MM.1S (cell line): ENCODE measurements at regions not wholly inside any gene's neighbourhood (a gene's known extent, or its start where the extent isn't known, plus 50 kb on each side); places are given as distances from the start of the nearest gene placed in this dataset.

Source experiments
- DNase-seq: peaks from one replicate; pipeline ENCODE4 v3.0.0-alpha.2; 2015
- H2AFZ ChIP-seq: fragments of 300-600 bp; sonication (generic); 2 replicates; pipeline ENCODE4 v1.6.0; 2016; ENCODE audit warnings: antibody characterized with exemption, low read length
- H3F3A ChIP-seq: fragments of 300-600 bp; sonication (generic); 2 replicates; pipeline ENCODE4 v1.6.1; 2016; ENCODE audit warnings: mild to moderate bottlenecking, antibody characterized with exemption, low read length, moderate library complexity, mixed read lengths; ENCODE audit not compliant: insufficient read depth
- H3K27ac ChIP-seq: fragments of 300-600 bp; sonication (generic); 2 replicates; pipeline ENCODE4 v1.5.1; 2016; ENCODE audit warnings: mild to moderate bottlenecking, low read length
- H3K27me3 ChIP-seq: fragments of 300-600 bp; sonication (generic); replicated peaks from 2 replicates; pipeline ENCODE4 v1.6.0; 2016; ENCODE audit warnings: low read length; ENCODE audit not compliant: insufficient read depth
- H3K36me3 ChIP-seq: fragments of 300-600 bp; sonication (generic); replicated peaks from 2 replicates; pipeline ENCODE4 v1.6.1; 2016; ENCODE audit warnings: mild to moderate bottlenecking, low read length, mixed read lengths; ENCODE audit not compliant: insufficient read depth
- H3K4me1 ChIP-seq: fragments of 300-600 bp; sonication (generic); 2 replicates; pipeline ENCODE4 v1.6.1; 2016; ENCODE audit warnings: low read length, mixed read lengths
- H3K4me2 ChIP-seq: fragments of 300-600 bp; sonication (generic); 2 replicates; pipeline ENCODE4 v1.6.0; 2016; ENCODE audit warnings: low read depth, low read length
- H3K4me3 ChIP-seq: fragments of 300-600 bp; sonication (generic); 2 replicates; pipeline ENCODE4 v1.5.1; 2016; ENCODE audit warnings: low read length, mixed read lengths
- H3K79me2 ChIP-seq: fragments of 300-600 bp; sonication (generic); 2 replicates; pipeline ENCODE4 v1.6.1; 2016; ENCODE audit warnings: mixed run types, low read length, mixed read lengths
- H3K9ac ChIP-seq: fragments of 300-600 bp; sonication (generic); 2 replicates; pipeline ENCODE4 v1.6.1; 2016; ENCODE audit warnings: low read length, mixed read lengths
- H3K9me2 ChIP-seq: fragments of 300-600 bp; sonication (generic); replicated peaks from 2 replicates; pipeline ENCODE4 v1.6.1; 2016; ENCODE audit warnings: mild to moderate bottlenecking, low read length, mixed read lengths; ENCODE audit not compliant: insufficient read depth
- H3K9me3 ChIP-seq: fragments of 300-600 bp; sonication (generic); replicated peaks from 2 replicates; pipeline ENCODE4 v1.6.1; 2016; ENCODE audit warnings: mild to moderate bottlenecking, low read length, mixed read lengths; ENCODE audit not compliant: insufficient read depth
- H4K20me1 ChIP-seq: fragments of 300-600 bp; sonication (generic); 2 replicates; pipeline ENCODE4 v1.6.1; 2016; ENCODE audit warnings: mild to moderate bottlenecking, low read length, moderate library complexity, mixed read lengths; ENCODE audit not compliant: insufficient read depth
- CTCF ChIP-seq: fragments of 300-600 bp; sonication (generic); IDR thresholded peaks from 2 replicates; pipeline ENCODE4 v1.5.1; 2016; ENCODE audit warnings: antibody characterized with exemption, low read length, mixed read lengths
- EZH2 ChIP-seq: fragments of 300-600 bp; sonication (generic); optimal IDR thresholded peaks from 2 replicates; pipeline ENCODE3; 2017; ENCODE audit warnings: low read depth, mild to moderate bottlenecking, antibody characterized with exemption, low read length, mixed read lengths
- EZH2phosphoT487 ChIP-seq: fragments of 300-600 bp; sonication (generic); IDR thresholded peaks from 2 replicates; pipeline ENCODE4 v1.6.1; 2018; ENCODE audit warnings: antibody characterized with exemption, low read length

- no peaks in the 10 kb centered on the region for H3K9me2 ChIP-seq
- no peak overlapping the region for H3K9ac ChIP-seq
- no peaks in the 10 kb centered on the region; the same call in 1 of the 2 replicates for H4K20me1 ChIP-seq
- no peak overlapping the region for H3K27ac ChIP-seq
- no peaks in the 10 kb centered on the region for H3K36me3 ChIP-seq
- no peak overlapping the region for H2AFZ ChIP-seq
- no peak overlapping the region for H3K4me2 ChIP-seq
- H3K4me3 ChIP-seq, result no peak overlapping the region
- no peak for DNase-seq
- peaks cover 94% of the 10 kb centered on the region for H3K27me3 ChIP-seq
- H3K9me3 ChIP-seq, result no peaks in the 10 kb centered on the region
- no peaks in the 10 kb centered on the region for H3K79me2 ChIP-seq
- no peaks in the 10 kb centered on the region for H3F3A ChIP-seq
- TF ChIP-seq CTCF (no peak), EZH2phosphoT487 (no peak), EZH2 (no peak)
- H3K4me1 ChIP-seq, result no peaks in the 10 kb centered on the region
Observed at GRCh38 chr1:30294508-30294907, 428.9 kb downstream of the MATN1 start.

- Histone ChIP-seq H2AFZ (no peak overlapping the region), H3K4me2 (no peak overlapping the region), H3K27ac (no peak overlapping the region), H3K9ac (no peak overlapping the region), H3K79me2 (no peaks in the 10 kb centered on the region), H3K4me1 (no peaks in the 10 kb centered on the region), H3F3A (no peaks in the 10 kb centered on the region), H3K27me3 (peaks cover 98% of the 10 kb centered on the region), H3K4me3 (no peak overlapping the region), H3K36me3 (no peaks in the 10 kb centered on the region), H4K20me1 (no peaks in the 10 kb centered on the region), H3K9me3 (no peaks in the 10 kb centered on the region), H3K9me2 (no peaks in the 10 kb centered on the region)
- no peak for TF ChIP-seq EZH2phosphoT487
- no peak for TF ChIP-seq EZH2
- no peak for TF ChIP-seq CTCF
- no peak for DNase-seq
Observed at GRCh38 chr1:30292451-30292850, 430.9 kb downstream of the MATN1 start.

GRCh38 chr1:30291526-30291925 is 431.9 kb downstream of the MATN1 start:
- DNase-seq, result no peak
- Histone ChIP-seq H3K4me1 (no peaks in the 10 kb centered on the region), H3K4me3 (no peak overlapping the region), H3K27ac (no peak overlapping the region), H3F3A (no peaks in the 10 kb centered on the region), H3K9me3 (no peaks in the 10 kb centered on the region), H3K79me2 (no peaks in the 10 kb centered on the region), H3K9me2 (no peaks in the 10 kb centered on the region), H3K36me3 (no peaks in the 10 kb centered on the region), H2AFZ (no peak overlapping the region), H4K20me1 (no peaks in the 10 kb centered on the region), H3K27me3 (peaks cover 99% of the 10 kb centered on the region), H3K9ac (no peak overlapping the region), H3K4me2 (no peak overlapping the region)
- TF ChIP-seq CTCF (no peak), EZH2 (no peak)
